Stimulated activated CD4-positive, alpha-beta T cell treated with anti-CD3 and anti-CD28 coated beads, Interleukin-12 subunit alpha, Interleukin-12 subunit beta, amount 100 ng/mL, for 4 hours (primary cell): ENCODE measurements at regions not wholly inside any gene's neighbourhood (a gene's known extent, or its start where the extent isn't known, plus 50 kb on each side); places are given as distances from the start of the nearest gene placed in this dataset.

ENCODE experiments used
- DNase-seq: peaks from one replicate; pipeline ENCODE4 v3.0.0-alpha.2; 2020

GRCh38 chr4:13248621-13249298, 235.4 kb downstream of the RAB28 start:
- DNase-seq = no peak

- no peak for DNase-seq
Observed at GRCh38 chr4:13246107-13246506, 238.0 kb downstream of the RAB28 start.

- DNase-seq = no peak
Observed at GRCh38 chr4:13244444-13244843, 239.7 kb downstream of the RAB28 start.

GRCh38 chr4:13243152-13243551, 241.0 kb downstream of the RAB28 start:
- no peak for DNase-seq

- DNase-seq = no peak
Observed at GRCh38 chr4:13240066-13240465, 244.1 kb downstream of the RAB28 start.

GRCh38 chr4:13238936-13239335, 245.2 kb downstream of the RAB28 start:
- no peak for DNase-seq

- DNase-seq = no peak
Observed at GRCh38 chr4:13236485-13236884, 247.7 kb downstream of the RAB28 start.

- no peak for DNase-seq
Observed at GRCh38 chr4:13233755-13234154, 250.4 kb downstream of the RAB28 start.

- no peak for DNase-seq
Observed at GRCh38 chr4:13219971-13220370, 264.2 kb downstream of the RAB28 start.

GRCh38 chr4:13218326-13218958, 265.7 kb downstream of the RAB28 start:
- DNase-seq = no peak

GRCh38 chr4:13215560-13215959, 268.6 kb downstream of the RAB28 start:
- no peak for DNase-seq

GRCh38 chr4:13212936-13213335, 271.2 kb downstream of the RAB28 start:
- no peak for DNase-seq

GRCh38 chr4:13209600-13209999, 274.5 kb downstream of the RAB28 start:
- DNase-seq = no peak

GRCh38 chr4:13208558-13209193, 275.5 kb downstream of the RAB28 start:
- no peak for DNase-seq

GRCh38 chr4:13207226-13207625, 276.9 kb downstream of the RAB28 start:
- no peak for DNase-seq

- no peak for DNase-seq
Observed at GRCh38 chr4:13203101-13203500, 281.0 kb downstream of the RAB28 start.

GRCh38 chr4:13202701-13203100, 281.4 kb downstream of the RAB28 start:
- no peak for DNase-seq

- DNase-seq = no peak
Observed at GRCh38 chr4:13201241-13201640, 282.9 kb downstream of the RAB28 start.

GRCh38 chr4:13196721-13197120, 287.4 kb downstream of the RAB28 start:
- DNase-seq = no peak

GRCh38 chr4:13193662-13194061, 290.5 kb downstream of the RAB28 start:
- no peak for DNase-seq

GRCh38 chr4:13190093-13190721, 293.9 kb downstream of the RAB28 start:
- no peak for DNase-seq

- DNase-seq = no peak
Observed at GRCh38 chr4:13184199-13184598, 299.9 kb downstream of the RAB28 start.

- DNase-seq = no peak
Observed at GRCh38 chr4:13182133-13182532, 302.0 kb downstream of the RAB28 start.

- DNase-seq = no peak
Observed at GRCh38 chr4:13181681-13182080, 302.5 kb downstream of the RAB28 start.
